PC-9 (cell line): ENCODE measurements at regions not wholly inside any gene's neighbourhood (a gene's known extent, or its start where the extent isn't known, plus 50 kb on each side); places are given as distances from the start of the nearest gene placed in this dataset.

Experiments used
- CTCF ChIP-seq: fragments of 200-600 bp; sonication (generic); conservative IDR thresholded peaks from 2 replicates; pipeline ENCODE4 v1.6.1; 2017; ENCODE audit warnings: mixed run types, antibody characterized with exemption, mild to moderate bottlenecking, moderate library complexity
- EZH2 ChIP-seq: fragments of 200-600 bp; sonication (generic); IDR thresholded peaks from 2 replicates; pipeline ENCODE4 v1.8.0; 2017; ENCODE audit warnings: antibody characterized with exemption, low read depth

- TF ChIP-seq EZH2 (no peak), CTCF (no peak)
These were observed 379.9 kb downstream of the ADAM29 start for GRCh38 chr4:175297965-175298565.
